ENCODE measurements at regions not wholly inside any gene's neighbourhood (a gene's known extent, or its start where the extent isn't known, plus 50 kb on each side); places are given as distances from the start of the nearest gene placed in this dataset.
"Not testable (repeated sequence)": the region's sequence is repeated elsewhere in the genome, so short reads cannot be mapped to it uniquely, and the experiment has no call there.

DNA sequence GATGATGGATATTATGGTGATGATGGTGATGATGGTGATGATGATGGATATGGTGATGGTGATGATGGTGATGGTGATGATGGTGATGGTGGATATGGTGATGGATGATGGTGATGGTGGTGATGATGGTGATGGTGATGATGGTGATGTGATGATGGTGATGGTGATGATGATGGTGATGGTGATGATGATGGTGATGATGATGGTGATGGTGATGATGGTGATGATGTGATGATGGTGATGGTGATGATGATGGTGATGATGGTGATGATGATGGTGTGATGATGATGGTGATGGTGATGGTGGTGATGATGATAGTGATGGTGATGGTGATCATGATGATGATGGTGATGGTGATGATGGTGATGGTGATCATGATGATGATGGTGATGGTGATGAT lies 119.5 kb downstream of the ZNF664 start:
- not testable (repeated sequence) for TF ChIP-seq POLR2A (IDR thresholded peaks at IDR 0.05; ENCODE audit: extremely low read depth, insufficient read length); CTCF (IDR thresholded peaks at IDR 0.05; ENCODE audit: low read depth, low read length)
